ENCODE measurements at regions not wholly inside any gene's neighbourhood (a gene's known extent, or its start where the extent isn't known, plus 50 kb on each side); places are given as distances from the start of the nearest gene placed in this dataset.
"Not testable (repeated sequence)": the region's sequence is repeated elsewhere in the genome, so short reads cannot be mapped to it uniquely, and the experiment has no call there.

DNA sequence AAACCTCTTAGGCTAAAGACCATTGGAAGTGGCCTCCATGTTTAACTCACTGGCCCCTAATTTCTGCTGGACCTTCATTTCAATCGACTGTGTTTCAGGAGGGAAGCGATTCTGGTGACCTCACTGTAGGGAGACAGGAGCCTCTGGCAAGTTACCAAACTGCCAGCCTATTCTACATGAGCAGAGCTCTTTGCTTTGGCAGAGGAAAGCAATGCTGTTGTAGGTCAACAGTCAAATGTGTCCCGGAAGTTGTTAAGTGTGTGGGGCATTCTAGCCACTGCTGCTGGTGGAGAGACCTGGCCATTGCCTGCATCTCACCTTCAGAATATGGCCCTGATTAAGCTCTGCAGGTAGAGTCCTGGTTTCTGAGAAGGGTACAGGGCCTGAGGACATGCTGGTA is 306.8 kb upstream of the NOTCH2NLA start:
- TF ChIP-seq CTCF (IDR thresholded peaks at IDR 0.05); POLR2AphosphoS5 (IDR thresholded peaks at IDR 0.05; ENCODE audit: low read depth, low read length); GATA2 (CRISPR knock-in tag; IDR thresholded peaks at IDR 0.05); NFIC (IDR thresholded peaks at IDR 0.05; ENCODE audit: borderline replicate concordance); USF2 (IDR thresholded peaks at IDR 0.05; ENCODE audit: borderline replicate concordance, low read depth, low read length); RCOR1 (IDR thresholded peaks at IDR 0.05; ENCODE audit: low read length); MXI1 (IDR thresholded peaks at IDR 0.05; ENCODE audit: low read depth, low read length): not testable (repeated sequence)
- TF ChIP-seq, protein P1, sequence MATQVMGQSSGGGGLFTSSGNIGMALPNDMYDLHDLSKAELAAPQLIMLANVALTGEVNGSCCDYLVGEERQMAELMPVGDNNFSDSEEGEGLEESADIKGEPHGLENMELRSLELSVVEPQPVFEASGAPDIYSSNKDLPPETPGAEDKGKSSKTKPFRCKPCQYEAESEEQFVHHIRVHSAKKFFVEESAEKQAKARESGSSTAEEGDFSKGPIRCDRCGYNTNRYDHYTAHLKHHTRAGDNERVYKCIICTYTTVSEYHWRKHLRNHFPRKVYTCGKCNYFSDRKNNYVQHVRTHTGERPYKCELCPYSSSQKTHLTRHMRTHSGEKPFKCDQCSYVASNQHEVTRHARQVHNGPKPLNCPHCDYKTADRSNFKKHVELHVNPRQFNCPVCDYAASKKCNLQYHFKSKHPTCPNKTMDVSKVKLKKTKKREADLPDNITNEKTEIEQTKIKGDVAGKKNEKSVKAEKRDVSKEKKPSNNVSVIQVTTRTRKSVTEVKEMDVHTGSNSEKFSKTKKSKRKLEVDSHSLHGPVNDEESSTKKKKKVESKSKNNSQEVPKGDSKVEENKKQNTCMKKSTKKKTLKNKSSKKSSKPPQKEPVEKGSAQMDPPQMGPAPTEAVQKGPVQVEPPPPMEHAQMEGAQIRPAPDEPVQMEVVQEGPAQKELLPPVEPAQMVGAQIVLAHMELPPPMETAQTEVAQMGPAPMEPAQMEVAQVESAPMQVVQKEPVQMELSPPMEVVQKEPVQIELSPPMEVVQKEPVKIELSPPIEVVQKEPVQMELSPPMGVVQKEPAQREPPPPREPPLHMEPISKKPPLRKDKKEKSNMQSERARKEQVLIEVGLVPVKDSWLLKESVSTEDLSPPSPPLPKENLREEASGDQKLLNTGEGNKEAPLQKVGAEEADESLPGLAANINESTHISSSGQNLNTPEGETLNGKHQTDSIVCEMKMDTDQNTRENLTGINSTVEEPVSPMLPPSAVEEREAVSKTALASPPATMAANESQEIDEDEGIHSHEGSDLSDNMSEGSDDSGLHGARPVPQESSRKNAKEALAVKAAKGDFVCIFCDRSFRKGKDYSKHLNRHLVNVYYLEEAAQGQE (IDR thresholded peaks at IDR 0.05; ENCODE audit: low read depth, low read length): not testable (repeated sequence)

Data from SK-N-SH (cell line).